ENCODE measurements at regions not wholly inside any gene's neighbourhood (a gene's known extent, or its start where the extent isn't known, plus 50 kb on each side); places are given as distances from the start of the nearest gene placed in this dataset.

DNA sequence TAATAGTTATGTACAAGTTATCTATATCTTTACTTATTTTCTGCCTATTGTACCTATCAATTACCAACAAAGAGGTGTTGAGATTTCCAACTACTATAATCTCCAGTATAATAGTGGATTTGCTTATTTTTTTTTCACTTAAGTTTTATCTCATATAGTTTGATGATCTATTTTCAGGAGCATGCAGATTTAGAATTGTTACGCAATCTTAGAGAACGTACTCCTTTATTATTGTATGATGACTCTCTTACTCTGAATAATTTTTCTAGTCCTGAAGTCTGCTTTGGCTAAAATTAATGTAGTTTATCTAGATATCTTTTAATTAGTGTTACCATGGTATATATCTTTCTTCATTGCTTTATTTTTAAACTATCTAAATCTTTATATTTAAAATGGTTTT is 205.2 kb downstream of the SCG2 start:
- H3K4me3 Mint-ChIP-seq = no peak overlapping the region
- POLR2A ChIA-PET = no interaction called here

More for the DNA sequence above, 205.2 kb downstream of the SCG2 start:
- Mint-ChIP-seq H3K4me1 (peaks cover 6% of the 10 kb centered on the region), H3K27me3 (ENCODE audit: low read depth) (no peaks in the 10 kb centered on the region), H3K9me3 (peaks cover 31% of the 10 kb centered on the region), H3K27ac (no peak overlapping the region), H3K36me3 (peaks cover 18% of the 10 kb centered on the region)
- TF ChIP-seq, protein P1, sequence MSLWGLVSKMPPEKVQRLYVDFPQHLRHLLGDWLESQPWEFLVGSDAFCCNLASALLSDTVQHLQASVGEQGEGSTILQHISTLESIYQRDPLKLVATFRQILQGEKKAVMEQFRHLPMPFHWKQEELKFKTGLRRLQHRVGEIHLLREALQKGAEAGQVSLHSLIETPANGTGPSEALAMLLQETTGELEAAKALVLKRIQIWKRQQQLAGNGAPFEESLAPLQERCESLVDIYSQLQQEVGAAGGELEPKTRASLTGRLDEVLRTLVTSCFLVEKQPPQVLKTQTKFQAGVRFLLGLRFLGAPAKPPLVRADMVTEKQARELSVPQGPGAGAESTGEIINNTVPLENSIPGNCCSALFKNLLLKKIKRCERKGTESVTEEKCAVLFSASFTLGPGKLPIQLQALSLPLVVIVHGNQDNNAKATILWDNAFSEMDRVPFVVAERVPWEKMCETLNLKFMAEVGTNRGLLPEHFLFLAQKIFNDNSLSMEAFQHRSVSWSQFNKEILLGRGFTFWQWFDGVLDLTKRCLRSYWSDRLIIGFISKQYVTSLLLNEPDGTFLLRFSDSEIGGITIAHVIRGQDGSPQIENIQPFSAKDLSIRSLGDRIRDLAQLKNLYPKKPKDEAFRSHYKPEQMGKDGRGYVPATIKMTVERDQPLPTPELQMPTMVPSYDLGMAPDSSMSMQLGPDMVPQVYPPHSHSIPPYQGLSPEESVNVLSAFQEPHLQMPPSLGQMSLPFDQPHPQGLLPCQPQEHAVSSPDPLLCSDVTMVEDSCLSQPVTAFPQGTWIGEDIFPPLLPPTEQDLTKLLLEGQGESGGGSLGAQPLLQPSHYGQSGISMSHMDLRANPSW (CRISPR knock-in tag; conservative IDR thresholded peaks at IDR 0.05; ENCODE audit: low read depth) = no peak
- TF ChIP-seq TEAD4 (CRISPR knock-in tag; IDR thresholded peaks at IDR 0.05) (no peak), AFF4 (CRISPR knock-in tag; IDR thresholded peaks at IDR 0.05; ENCODE audit: borderline replicate concordance) (no peak), ATF1 (CRISPR knock-in tag; IDR thresholded peaks at IDR 0.05) (no peak), GRHL2 (CRISPR knock-in tag; IDR thresholded peaks at IDR 0.05; ENCODE audit: insufficient replicate concordance, severe bottlenecking) (no peak), ZNF317 (CRISPR knock-in tag; IDR thresholded peaks at IDR 0.05; ENCODE audit: borderline replicate concordance, low read depth) (no peak), EMX1 (CRISPR knock-in tag; IDR thresholded peaks at IDR 0.05) (no peak), ATF2 (CRISPR knock-in tag; IDR thresholded peaks at IDR 0.05; ENCODE audit: borderline replicate concordance, low read depth) (no peak), PREB (CRISPR knock-in tag; IDR thresholded peaks at IDR 0.05; ENCODE audit: borderline replicate concordance) (no peak), ZNF396 (CRISPR knock-in tag; IDR thresholded peaks at IDR 0.05; ENCODE audit: borderline replicate concordance) (no peak), NR3C1 (CRISPR knock-in tag; conservative IDR thresholded peaks at IDR 0.05; ENCODE audit: low read depth) (no peak), RORB (CRISPR knock-in tag; IDR thresholded peaks at IDR 0.05) (no peak)
- TF ChIP-seq, protein P2, sequence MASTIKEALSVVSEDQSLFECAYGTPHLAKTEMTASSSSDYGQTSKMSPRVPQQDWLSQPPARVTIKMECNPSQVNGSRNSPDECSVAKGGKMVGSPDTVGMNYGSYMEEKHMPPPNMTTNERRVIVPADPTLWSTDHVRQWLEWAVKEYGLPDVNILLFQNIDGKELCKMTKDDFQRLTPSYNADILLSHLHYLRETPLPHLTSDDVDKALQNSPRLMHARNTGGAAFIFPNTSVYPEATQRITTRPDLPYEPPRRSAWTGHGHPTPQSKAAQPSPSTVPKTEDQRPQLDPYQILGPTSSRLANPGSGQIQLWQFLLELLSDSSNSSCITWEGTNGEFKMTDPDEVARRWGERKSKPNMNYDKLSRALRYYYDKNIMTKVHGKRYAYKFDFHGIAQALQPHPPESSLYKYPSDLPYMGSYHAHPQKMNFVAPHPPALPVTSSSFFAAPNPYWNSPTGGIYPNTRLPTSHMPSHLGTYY (CRISPR knock-in tag; IDR thresholded peaks at IDR 0.05) = no peak
- TF ChIP-seq, protein P3, sequence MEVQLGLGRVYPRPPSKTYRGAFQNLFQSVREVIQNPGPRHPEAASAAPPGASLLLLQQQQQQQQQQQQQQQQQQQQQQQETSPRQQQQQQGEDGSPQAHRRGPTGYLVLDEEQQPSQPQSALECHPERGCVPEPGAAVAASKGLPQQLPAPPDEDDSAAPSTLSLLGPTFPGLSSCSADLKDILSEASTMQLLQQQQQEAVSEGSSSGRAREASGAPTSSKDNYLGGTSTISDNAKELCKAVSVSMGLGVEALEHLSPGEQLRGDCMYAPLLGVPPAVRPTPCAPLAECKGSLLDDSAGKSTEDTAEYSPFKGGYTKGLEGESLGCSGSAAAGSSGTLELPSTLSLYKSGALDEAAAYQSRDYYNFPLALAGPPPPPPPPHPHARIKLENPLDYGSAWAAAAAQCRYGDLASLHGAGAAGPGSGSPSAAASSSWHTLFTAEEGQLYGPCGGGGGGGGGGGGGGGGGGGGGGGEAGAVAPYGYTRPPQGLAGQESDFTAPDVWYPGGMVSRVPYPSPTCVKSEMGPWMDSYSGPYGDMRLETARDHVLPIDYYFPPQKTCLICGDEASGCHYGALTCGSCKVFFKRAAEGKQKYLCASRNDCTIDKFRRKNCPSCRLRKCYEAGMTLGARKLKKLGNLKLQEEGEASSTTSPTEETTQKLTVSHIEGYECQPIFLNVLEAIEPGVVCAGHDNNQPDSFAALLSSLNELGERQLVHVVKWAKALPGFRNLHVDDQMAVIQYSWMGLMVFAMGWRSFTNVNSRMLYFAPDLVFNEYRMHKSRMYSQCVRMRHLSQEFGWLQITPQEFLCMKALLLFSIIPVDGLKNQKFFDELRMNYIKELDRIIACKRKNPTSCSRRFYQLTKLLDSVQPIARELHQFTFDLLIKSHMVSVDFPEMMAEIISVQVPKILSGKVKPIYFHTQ (CRISPR knock-in tag; IDR thresholded peaks at IDR 0.05) = no peak
- CTCF ChIA-PET = no interaction called here
- DNase-seq (ENCODE audit: low spot score) (no peak), ATAC-seq (no peak)
